ENCODE measurements at regions not wholly inside any gene's neighbourhood (a gene's known extent, or its start where the extent isn't known, plus 50 kb on each side); places are given as distances from the start of the nearest gene placed in this dataset.

- DNase-seq, result no peak
Measured at GRCh38 chr10:2128991-2129390, 391.7 kb upstream of the ADARB2 start.

DNA sequence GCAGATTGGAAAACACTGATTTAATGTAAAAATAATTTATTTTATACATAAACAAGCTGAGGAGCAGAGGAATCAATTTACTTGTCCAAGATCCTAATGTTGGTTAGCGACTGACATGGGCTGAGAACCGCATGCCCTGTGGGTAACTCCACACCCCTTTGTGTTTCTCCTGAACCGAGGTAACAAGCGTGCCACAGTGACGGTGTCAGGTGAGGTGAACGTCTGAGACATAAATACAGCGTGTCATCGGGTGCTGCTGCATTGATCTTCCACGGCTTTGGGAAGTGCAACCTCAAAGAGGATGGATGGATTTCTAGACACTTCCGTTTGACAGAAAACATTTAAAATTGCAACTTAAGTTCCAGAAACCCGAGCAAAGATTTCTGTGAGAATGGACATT, 386.8 kb upstream of the ADARB2 start:
- DNase-seq, result no peak

GRCh38 chr10:2122431-2123124, 385.3 kb upstream of the ADARB2 start:
- no peak for DNase-seq

- DNase-seq, result no peak
Measured at GRCh38 chr10:2121929-2122328, 384.6 kb upstream of the ADARB2 start.

- no peak for DNase-seq
Measured at GRCh38 chr10:2121315-2121714, 384.0 kb upstream of the ADARB2 start.

GRCh38 chr10:2120746-2121145, 383.4 kb upstream of the ADARB2 start:
- no peak for DNase-seq

- DNase-seq, result no peak
Measured at GRCh38 chr10:2119316-2119715, 382.0 kb upstream of the ADARB2 start.

- DNase-seq, result no peak
Measured at GRCh38 chr10:2118201-2118600, 380.9 kb upstream of the ADARB2 start.

GRCh38 chr10:2117641-2118040, 380.3 kb upstream of the ADARB2 start:
- no peak for DNase-seq

DNA sequence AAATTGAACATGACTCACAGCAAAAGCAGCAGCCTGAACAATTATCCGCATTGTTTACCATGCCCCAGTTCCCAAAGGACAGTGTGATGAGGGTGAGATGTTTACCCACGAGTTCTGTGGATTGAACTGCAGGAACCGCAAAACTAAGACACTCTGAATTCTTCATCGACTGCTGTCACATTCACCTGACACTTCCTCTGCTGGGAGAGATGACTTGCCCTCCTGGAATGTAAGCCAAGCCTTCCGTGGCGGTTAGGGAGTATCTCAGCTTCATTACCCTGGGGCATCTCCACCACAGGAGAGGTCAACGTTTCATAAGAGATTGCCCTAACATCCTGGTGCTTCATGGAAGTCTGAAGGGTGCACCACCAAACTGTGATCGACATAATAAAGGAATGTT, 374.6 kb upstream of the ADARB2 start:
- DNase-seq, result no peak

DNA sequence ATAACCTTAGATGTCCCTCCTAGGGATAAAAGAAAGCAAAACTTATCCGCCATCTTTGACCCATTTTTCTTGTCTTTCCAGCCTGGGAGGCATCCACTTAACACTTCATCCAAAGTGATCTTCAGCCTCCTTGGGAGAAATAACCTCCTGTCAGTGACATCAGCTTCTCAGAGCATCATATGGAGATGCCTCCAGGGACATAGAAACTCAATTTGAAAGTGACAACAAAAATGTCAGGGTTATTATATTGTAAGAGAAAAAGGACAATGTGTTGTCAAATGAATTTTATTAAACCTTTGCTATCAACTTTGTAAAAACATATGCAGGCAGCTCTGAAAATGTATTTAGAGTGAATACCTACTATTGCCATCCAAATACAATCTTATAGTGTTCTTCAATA, 371.2 kb upstream of the ADARB2 start:
- no peak for DNase-seq

GRCh38 chr10:2106641-2107040, 369.3 kb upstream of the ADARB2 start:
- DNase-seq, result no peak

DNA sequence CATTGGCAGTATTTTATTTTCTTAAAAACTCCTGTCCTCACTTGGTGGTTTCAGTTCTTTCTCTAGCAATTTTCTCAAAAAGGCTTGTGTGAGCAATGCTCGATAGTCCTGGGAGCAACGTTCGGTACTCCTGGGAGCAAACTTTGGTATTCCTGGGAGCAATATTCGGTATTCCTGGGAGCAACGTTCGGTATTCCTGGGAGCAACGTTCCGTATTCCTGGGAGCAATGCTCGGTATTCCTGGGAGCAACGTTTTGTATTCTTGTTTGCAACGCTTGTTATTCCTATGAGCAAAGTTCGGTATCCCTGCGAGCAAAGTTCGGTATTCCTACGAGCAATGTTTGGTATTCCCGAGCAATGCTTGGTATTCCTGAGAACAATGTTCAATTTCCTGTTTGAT, 362.0 kb upstream of the ADARB2 start:
- DNase-seq, result no peak

DNA sequence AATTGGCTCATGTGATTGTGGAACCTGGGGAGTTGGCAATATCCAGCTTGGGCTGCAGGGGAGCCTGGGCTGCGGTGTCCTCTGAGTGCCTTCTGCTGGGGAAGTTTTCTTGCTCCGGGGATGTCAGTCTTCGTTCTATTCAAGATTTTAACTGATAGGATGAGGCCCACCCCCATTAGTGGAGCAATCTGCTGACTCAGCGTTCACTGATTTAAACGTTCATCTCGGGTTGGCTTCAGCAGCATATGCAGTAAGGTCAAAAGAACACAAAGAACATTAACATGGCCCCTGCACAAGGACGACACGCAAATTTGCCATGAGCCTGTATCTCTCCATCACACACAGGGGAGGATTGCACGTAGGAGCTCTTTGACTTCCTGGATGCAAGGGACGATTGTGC, 360.6 kb upstream of the ADARB2 start:
- no peak for DNase-seq

DNA sequence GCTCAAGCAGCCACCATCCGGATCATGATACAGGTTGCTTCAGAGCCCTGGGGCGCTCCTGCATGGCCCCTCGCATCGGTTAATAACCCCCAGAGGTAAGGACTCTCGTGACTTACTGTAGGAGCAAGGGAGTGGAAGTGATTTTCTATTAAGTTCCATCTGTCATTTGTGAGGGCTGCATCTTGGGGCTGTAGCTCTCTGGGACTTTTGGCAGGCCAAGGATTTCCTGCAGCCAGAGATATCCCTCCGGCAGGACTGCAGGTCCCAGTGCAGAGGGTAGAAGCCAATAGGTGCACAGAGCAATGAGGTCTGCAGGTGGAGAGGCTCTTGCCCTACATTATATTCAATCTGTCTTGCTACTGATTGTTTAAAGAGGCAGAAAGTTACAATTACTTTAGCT, 356.8 kb upstream of the ADARB2 start:
- no peak for DNase-seq

GRCh38 chr10:2083591-2083990, 346.3 kb upstream of the ADARB2 start:
- DNase-seq, result no peak

- no peak for DNase-seq
Measured at GRCh38 chr10:2081501-2081900, 344.2 kb upstream of the ADARB2 start.

- DNase-seq, result no peak
Measured at GRCh38 chr10:2079603-2080078, 342.3 kb upstream of the ADARB2 start.

GRCh38 chr10:2077231-2077630, 339.9 kb upstream of the ADARB2 start:
- no peak for DNase-seq

GRCh38 chr10:2076528-2076927, 339.2 kb upstream of the ADARB2 start:
- no peak for DNase-seq

- DNase-seq, result no peak
Measured at GRCh38 chr10:2067015-2067414, 329.7 kb upstream of the ADARB2 start.

DNA sequence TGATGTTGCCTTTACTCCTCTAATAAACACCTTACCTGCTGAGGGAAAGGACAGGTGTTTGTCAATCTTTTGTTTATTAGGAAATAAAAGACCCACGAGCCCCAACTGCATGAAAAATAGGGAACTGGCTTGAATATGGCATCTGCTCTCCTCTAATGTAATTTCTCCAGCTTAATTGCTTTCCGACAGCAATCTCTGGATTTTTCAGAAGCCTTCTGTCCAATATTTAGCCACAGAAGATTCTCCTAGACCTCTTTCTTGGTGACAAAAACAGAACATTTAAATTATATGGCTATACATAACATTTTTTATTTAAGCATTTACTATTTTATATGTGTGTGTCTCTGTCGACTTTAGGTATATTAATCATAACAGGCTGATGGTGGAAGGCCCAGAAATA, 317.4 kb upstream of the ADARB2 start:
- DNase-seq, result no peak

DNA sequence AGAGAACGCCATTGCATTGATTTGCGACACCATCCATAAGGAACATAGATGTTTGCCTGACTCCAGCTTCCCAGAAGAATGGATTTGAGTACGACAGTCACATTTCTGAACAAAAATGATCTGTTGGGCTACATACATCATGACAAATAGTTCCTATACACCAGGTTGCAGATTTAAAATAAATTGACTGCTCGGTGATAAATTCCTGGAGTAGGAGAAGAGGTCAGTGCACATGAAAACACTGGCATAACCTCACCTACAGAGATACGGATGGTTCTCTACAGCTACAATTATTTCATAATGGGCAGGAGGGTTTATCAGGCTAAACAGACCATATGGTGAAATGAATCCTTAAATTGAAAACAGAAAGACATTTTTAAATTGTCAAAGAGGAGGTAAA, 316.5 kb upstream of the ADARB2 start:
- no peak for DNase-seq

- DNase-seq, result no peak
Measured at GRCh38 chr10:2051108-2051507, 313.8 kb upstream of the ADARB2 start.

DNA sequence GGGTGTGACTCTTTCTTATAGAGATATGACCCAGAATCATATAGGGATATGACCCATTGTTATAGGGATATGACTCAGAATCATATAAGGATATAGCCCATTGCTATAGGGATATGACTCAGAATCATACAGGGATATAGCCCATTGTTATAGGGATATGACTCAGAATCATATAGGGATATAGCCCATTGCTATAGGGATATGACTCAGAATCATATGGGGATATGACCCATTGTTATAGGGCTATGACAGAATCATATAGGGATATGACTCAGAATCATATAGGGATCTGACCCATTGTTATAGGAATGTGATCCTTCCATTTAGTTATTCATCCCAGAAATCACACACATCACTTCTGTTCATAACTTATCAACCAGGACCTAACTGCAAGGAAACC, 312.2 kb upstream of the ADARB2 start:
- DNase-seq, result no peak
